ENCODE measurements at regions not wholly inside any gene's neighbourhood (a gene's known extent, or its start where the extent isn't known, plus 50 kb on each side); places are given as distances from the start of the nearest gene placed in this dataset.

GRCh38 chr14:66165337-66165736, 320.8 kb upstream of the CCDC196 start:
- no peak for TF ChIP-seq POLR2A (IDR thresholded peaks at IDR 0.05)
- TF ChIP-seq CTCF (IDR thresholded peaks at IDR 0.05): no peak

Data from Peyer's patch (tissue), 4 donors.